Heart left ventricle (tissue), 13 donors: ENCODE measurements at regions not wholly inside any gene's neighbourhood (a gene's known extent, or its start where the extent isn't known, plus 50 kb on each side); places are given as distances from the start of the nearest gene placed in this dataset.

Experiments
- POLR2A ChIP-seq, 2 donors: fragments of 450-650 bp; IDR thresholded peaks; one replicate each; pipeline ENCODE4 v1.6.1; 2017; ENCODE audit warnings: antibody characterized with exemption in 2 of 2, mild to moderate bottlenecking in 2 of 2, moderate library complexity in 2 of 2
- TF ChIP-seq, protein P1 (sequence below), 12 donors: fragments of 200-600 bp; sonication (generic) in 4 of 12; IDR thresholded peaks; one replicate each; pipeline versions ENCODE4 v1.5.0 to v1.8.0; 2018 to 2022; ENCODE audit warnings: antibody characterized with exemption in 12 of 12, mild to moderate bottlenecking in 5 of 12
- donor health status: ischemic (EF 13 %, LVEDD 7.1; RV severe dilation, severe dysfunction).
- donor health status: DM: no; HTN: yes; CAD: no.
- donor health status: DM: no; HTN: no; CAD: no.
- donor health status: ischemic (EF 25% LVEDD 6.9; RV normal size, moderate dysfunction).
- donor health status: ischemic (EF 25% LVEDD 5.7; RV mildly dilated, moderate dysfunction).
- donor health status: ischemic (EF 35%, LVEDD 5.7; RV mildly dilated, moderate dysfunction).
- donor health status: nonischemic (EF 11% LVEDD 7.7; RV severe dilation, severe dysfunction).
- donor health status: DM: yes; HTN: yes; CAD: no.
- donor health status: PGD.
- donor health status: ischemic (EF 29% LVEDD 5.4; RV normal size, mild dysfunction).
- donor health status: nonischemic (EF 23%, LVEDD 6.1; RV moderate dilation, normal function).

GRCh38 chrX:40179283-40179682 is 81.5 kb upstream of the BCOR start:
- TF ChIP-seq, protein P1, sequence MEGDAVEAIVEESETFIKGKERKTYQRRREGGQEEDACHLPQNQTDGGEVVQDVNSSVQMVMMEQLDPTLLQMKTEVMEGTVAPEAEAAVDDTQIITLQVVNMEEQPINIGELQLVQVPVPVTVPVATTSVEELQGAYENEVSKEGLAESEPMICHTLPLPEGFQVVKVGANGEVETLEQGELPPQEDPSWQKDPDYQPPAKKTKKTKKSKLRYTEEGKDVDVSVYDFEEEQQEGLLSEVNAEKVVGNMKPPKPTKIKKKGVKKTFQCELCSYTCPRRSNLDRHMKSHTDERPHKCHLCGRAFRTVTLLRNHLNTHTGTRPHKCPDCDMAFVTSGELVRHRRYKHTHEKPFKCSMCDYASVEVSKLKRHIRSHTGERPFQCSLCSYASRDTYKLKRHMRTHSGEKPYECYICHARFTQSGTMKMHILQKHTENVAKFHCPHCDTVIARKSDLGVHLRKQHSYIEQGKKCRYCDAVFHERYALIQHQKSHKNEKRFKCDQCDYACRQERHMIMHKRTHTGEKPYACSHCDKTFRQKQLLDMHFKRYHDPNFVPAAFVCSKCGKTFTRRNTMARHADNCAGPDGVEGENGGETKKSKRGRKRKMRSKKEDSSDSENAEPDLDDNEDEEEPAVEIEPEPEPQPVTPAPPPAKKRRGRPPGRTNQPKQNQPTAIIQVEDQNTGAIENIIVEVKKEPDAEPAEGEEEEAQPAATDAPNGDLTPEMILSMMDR (IDR thresholded peaks at IDR 0.05), result no peak
- no peak for TF ChIP-seq POLR2A (IDR thresholded peaks at IDR 0.05)
